ENCODE measurements at regions not wholly inside any gene's neighbourhood (a gene's known extent, or its start where the extent isn't known, plus 50 kb on each side); places are given as distances from the start of the nearest gene placed in this dataset.

DNA sequence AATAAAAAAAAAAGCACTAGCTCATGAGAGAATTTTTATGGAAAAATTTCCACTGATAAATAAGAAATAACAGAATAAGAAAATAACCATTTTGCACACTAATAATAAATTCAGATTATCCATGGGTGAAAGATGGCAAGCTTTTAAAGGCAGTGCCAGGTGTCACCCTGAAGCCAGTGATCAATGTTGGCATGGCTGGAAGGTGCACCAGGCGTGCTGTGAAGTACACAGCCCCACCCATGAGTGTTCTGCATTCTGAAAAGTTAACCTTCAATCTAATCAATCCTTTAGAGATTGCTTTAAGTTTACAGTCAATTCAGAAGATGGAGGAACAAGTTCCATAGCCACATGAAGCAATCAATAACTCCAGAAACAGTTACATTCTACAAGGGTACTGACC is 284.4 kb downstream of the C6orf118 start:
- TF ChIP-seq EZH2 (IDR thresholded peaks at IDR 0.05; ENCODE audit: insufficient read depth, poor library complexity, severe bottlenecking) (no peak), EZH2phosphoT487 (IDR thresholded peaks at IDR 0.05; ENCODE audit: insufficient read depth, low read depth) (no peak)
